Fibroblast of lung (primary cell): ENCODE measurements at regions not wholly inside any gene's neighbourhood (a gene's known extent, or its start where the extent isn't known, plus 50 kb on each side); places are given as distances from the start of the nearest gene placed in this dataset.

ENCODE experiments used
- EZH2 ChIP-seq: IDR thresholded peaks from 2 replicates; pipeline ENCODE4 v1.5.1; 2012; ENCODE audit warnings: low read length, control low read depth, mild to moderate bottlenecking; ENCODE audit errors: missing control alignments
- TF ChIP-seq, protein P1 (sequence below), 2 donors: IDR thresholded peaks in 1 of 2; conservative IDR thresholded peaks in 1 of 2; 1 replicate in 1 of 2; 2 replicates in 1 of 2; pipeline ENCODE4 v1.5.1; 2011 to 2012; ENCODE audit warnings: low read length in 2 of 2, control low read depth in 1 of 2, inconsistent platforms in 1 of 2, low read depth in 1 of 2, mild to moderate bottlenecking in 1 of 2

- no peak for TF ChIP-seq EZH2
- TF ChIP-seq, protein P1, sequence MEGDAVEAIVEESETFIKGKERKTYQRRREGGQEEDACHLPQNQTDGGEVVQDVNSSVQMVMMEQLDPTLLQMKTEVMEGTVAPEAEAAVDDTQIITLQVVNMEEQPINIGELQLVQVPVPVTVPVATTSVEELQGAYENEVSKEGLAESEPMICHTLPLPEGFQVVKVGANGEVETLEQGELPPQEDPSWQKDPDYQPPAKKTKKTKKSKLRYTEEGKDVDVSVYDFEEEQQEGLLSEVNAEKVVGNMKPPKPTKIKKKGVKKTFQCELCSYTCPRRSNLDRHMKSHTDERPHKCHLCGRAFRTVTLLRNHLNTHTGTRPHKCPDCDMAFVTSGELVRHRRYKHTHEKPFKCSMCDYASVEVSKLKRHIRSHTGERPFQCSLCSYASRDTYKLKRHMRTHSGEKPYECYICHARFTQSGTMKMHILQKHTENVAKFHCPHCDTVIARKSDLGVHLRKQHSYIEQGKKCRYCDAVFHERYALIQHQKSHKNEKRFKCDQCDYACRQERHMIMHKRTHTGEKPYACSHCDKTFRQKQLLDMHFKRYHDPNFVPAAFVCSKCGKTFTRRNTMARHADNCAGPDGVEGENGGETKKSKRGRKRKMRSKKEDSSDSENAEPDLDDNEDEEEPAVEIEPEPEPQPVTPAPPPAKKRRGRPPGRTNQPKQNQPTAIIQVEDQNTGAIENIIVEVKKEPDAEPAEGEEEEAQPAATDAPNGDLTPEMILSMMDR (conservative IDR thresholded peaks at IDR 0.05 in 1 of 2, IDR thresholded peaks at IDR 0.05 in 1 of 2; ENCODE audit: low read depth in 1 of 2, low read length in 2 of 2) = peak in 1 of 2 donors; percentile 14
These were observed 82.4 kb downstream of the MAFB start for GRCh38 chr20:40606660-40607059.
